ENCODE measurements at regions not wholly inside any gene's neighbourhood (a gene's known extent, or its start where the extent isn't known, plus 50 kb on each side); places are given as distances from the start of the nearest gene placed in this dataset.

DNA sequence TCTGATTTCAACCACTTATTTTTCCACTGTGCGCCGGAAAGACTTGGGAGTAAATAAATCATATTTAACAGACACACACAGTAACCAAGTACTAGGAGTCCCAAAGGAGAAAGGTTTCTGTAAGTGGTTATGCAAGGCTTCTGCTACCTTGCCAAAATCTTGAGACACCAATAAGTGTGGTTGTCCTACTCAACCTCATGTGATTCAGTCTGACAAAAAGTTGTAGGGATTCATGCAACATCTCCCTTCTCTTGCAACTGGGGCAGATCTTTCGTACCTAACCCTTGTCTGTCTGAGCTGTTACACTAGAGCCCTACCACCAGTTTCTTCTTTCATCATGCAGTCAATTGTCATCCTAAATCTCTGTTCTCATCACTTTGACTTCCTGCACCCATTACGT lies 69.9 kb upstream of the NUDT7 start:
- no peak for DNase-seq (ENCODE audit: extremely low read depth in 1 of 2, low read depth in 1 of 2)

DNA sequence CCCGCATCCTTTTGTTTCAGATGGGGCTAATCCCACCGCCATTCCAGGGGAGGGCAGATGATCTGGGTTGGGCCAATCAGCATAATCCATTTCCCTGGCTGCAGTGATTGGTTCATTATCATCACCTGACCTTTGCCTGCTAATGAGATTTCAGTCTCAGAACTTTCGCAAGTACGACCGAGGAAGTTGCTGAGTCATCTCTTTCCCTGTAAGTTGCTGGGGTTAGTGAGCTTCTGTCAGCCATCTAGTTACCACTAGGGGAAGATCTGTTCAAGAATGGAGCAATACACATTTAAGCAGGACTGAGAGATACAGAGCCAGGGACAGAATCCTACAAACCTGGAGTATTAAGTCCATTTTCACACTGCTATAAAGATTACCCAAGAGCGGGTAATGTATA lies 65.3 kb upstream of the NUDT7 start:
- DNase-seq (ENCODE audit: extremely low read depth in 1 of 2, low read depth in 1 of 2), result no peak

DNA sequence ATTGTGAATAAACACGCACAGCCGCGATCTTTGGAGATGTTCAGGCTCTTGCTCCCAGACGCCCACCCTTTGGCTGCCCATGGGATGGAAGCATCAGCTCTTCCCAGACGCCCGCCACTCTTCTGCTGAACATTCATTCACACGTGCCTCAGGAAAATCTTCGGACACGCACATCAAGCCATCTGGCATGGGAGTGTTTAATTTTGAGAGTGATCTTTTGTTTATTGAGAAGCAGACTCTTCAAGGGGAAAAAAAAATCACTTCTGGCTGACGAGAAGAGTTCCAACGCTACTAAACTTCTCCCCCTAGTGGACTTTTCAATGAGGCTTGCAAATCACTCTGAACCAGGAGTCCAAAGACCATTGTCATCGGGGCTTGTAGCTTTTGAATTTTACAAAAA lies 62.0 kb upstream of the NUDT7 start:
- no peak for DNase-seq (ENCODE audit: extremely low read depth in 1 of 2, low read depth in 1 of 2)

GRCh38 chr16:77662246-77662645 lies 60.1 kb upstream of the NUDT7 start:
- no peak for DNase-seq (ENCODE audit: extremely low read depth in 1 of 2, low read depth in 1 of 2)

- no peak for DNase-seq (ENCODE audit: extremely low read depth in 1 of 2, low read depth in 1 of 2)
Measured at GRCh38 chr16:77663711-77664110, 58.6 kb upstream of the NUDT7 start.

DNA sequence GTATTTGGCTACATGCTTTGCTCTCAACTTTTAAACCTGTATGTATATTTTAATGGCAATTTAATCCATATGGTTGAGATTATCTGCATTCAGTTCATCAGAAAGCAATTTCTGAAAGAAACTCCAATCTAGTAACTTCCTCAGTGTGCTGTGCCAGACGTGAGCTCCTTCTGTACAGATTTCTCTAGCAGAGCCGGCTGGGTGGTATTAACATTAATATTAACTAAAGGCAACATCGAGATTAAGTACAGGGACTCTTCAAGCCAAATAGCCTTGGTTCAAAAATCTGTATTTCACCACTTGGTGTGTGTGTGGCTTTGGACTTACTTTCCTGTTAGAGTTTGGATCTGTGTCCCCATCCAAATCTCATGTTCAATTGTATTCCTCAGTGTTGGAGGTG lies 55.5 kb upstream of the NUDT7 start:
- DNase-seq (ENCODE audit: extremely low read depth in 1 of 2, low read depth in 1 of 2), result no peak

DNA sequence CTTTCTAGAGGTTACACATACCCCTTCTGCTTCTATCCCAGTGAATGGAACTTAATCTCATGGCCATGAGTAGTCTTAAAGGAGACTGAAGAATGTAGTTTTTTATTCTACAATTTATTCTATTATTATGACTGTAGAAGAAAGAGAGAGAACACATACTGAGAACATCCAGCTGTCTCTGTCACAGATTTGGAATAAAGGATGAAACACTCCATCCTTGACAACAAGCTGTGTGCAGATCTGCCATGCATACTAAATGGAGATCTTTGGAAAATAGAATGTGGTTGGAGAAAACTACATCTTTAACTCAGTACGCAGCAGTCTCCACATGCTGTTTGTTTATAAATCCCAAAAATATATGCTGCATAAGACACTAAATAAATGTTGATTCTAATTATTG lies 54.1 kb upstream of the NUDT7 start:
- DNase-seq (ENCODE audit: extremely low read depth in 1 of 2, low read depth in 1 of 2), result no peak

DNA sequence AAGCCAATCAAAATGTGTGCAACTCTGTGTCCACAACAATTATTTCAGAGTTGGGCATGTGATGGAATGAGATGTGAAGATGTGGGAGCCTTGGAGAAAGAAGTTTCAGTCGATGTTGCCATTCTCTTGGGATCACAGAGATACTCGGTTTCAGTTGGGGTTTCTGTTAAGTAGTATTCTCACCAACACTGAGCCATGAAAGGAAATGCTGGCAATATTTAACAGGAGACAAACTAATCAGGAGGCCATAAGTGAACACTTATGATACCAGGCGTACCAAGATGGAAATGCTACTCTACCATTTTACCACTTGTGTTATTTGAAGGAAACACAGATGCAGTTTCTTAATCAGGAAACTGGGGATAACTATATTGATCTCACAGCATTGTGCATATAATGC lies 53.3 kb upstream of the NUDT7 start:
- DNase-seq (ENCODE audit: extremely low read depth in 1 of 2, low read depth in 1 of 2), result no peak
